Omental fat pad (tissue), 3 donors: ENCODE measurements at regions not wholly inside any gene's neighbourhood (a gene's known extent, or its start where the extent isn't known, plus 50 kb on each side); places are given as distances from the start of the nearest gene placed in this dataset.

ENCODE experiments used
- ATAC-seq: fragments of 150-250 bp; one replicate; pipeline ENCODE4 v1.9.1; 2016; ENCODE audit warnings: mild to moderate bottlenecking, moderate library complexity; ENCODE audit not compliant: low FRiP score
- DNase-seq: peaks from one replicate; pipeline ENCODE4 v3.0.0-alpha.2; 2019; ENCODE audit warnings: low spot score
- TF ChIP-seq, protein P1 (sequence below), 3 donors: fragments of 450-650 bp; IDR thresholded peaks; one replicate each; pipeline ENCODE4 v1.5.1; 2016 to 2017; ENCODE audit warnings: antibody characterized with exemption in 3 of 3, mild to moderate bottlenecking in 3 of 3, moderate library complexity in 2 of 3

DNA sequence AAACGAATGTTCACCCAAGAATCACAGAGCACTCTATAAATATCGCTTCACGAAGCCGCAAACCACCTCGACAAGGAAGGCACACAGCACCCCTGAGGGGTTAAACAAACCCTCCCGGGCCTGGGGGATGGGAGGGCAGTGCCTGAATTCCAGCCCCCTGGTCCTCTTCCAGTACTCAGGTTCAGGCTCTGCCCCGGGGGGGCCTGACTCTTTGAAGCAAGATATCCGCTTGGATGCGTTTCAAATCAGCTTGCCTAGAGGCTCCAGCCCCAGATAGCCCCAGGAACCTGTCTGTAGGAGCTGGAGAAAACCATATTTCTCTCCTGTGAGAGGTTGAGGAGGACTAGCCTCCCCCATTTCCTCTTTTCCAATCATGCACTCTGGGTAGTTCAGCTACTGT, 194.7 kb downstream of the WNT5A start:
- TF ChIP-seq, protein P1, sequence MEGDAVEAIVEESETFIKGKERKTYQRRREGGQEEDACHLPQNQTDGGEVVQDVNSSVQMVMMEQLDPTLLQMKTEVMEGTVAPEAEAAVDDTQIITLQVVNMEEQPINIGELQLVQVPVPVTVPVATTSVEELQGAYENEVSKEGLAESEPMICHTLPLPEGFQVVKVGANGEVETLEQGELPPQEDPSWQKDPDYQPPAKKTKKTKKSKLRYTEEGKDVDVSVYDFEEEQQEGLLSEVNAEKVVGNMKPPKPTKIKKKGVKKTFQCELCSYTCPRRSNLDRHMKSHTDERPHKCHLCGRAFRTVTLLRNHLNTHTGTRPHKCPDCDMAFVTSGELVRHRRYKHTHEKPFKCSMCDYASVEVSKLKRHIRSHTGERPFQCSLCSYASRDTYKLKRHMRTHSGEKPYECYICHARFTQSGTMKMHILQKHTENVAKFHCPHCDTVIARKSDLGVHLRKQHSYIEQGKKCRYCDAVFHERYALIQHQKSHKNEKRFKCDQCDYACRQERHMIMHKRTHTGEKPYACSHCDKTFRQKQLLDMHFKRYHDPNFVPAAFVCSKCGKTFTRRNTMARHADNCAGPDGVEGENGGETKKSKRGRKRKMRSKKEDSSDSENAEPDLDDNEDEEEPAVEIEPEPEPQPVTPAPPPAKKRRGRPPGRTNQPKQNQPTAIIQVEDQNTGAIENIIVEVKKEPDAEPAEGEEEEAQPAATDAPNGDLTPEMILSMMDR (IDR thresholded peaks at IDR 0.05) = no peak
- DNase-seq (no peak), ATAC-seq (no peak)

DNA sequence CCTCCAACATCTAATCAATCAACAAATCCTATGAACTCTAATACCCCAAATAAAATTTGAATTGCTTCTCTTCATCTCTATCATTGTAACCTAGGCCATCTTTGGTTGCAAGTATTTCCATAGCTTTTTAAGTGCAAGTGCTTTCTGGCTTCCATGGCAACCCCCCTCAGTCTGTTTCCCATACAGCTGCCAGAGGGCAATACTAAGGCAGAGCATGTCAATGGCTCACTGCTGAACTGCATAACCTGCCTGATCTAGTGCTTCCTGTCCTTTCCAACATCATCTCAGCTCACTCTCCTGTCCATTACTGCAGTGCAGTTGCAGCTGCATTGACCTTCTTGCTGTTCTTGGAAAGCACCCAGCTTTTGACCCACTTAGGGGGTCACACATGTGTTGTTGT, 198.4 kb downstream of the WNT5A start:
- DNase-seq = no peak
- TF ChIP-seq, protein P1 (IDR thresholded peaks at IDR 0.05) = no peak
- ATAC-seq = no peak

DNA sequence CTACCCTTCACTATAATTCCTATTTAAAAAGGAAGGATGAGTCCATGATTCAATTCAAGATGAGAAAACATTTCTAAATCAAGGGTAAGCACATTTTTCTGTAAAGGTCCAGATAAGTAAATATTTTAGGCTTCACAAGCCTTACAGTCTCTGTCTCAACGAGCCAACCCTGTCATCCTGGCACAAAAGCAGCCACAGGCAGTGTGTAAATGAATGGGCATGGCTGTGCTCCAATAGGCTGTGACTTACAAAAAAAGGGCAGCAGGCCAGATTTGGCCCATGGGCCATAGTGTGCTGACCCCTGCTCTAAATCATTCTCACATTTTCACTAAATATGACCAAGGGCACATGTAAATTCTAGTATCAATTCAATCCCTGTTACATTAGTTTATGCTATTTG, 200.4 kb downstream of the WNT5A start:
- TF ChIP-seq, protein P1 (IDR thresholded peaks at IDR 0.05) = no peak
- DNase-seq (no peak), ATAC-seq (no peak)

DNA sequence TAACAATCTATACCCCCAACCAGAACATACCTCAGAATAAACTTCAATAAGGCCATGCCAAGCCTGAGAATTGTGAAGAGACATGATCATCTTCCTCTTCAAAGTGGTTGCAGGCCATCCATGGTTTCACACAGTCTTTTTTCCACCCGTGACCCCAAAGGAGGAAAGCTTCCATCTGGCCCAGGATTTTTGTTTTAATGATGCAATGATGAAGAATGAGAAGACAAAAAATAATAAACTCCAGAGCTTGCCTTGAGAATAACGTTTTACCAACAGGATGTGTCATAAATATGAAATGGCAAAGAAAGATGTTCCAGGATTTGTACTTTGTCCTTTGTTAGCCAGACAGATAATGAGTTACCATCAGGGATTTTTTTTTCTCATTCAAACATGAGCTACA, 201.9 kb downstream of the WNT5A start:
- DNase-seq (no peak), ATAC-seq (no peak)
- TF ChIP-seq, protein P1 (IDR thresholded peaks at IDR 0.05) = no peak

DNA sequence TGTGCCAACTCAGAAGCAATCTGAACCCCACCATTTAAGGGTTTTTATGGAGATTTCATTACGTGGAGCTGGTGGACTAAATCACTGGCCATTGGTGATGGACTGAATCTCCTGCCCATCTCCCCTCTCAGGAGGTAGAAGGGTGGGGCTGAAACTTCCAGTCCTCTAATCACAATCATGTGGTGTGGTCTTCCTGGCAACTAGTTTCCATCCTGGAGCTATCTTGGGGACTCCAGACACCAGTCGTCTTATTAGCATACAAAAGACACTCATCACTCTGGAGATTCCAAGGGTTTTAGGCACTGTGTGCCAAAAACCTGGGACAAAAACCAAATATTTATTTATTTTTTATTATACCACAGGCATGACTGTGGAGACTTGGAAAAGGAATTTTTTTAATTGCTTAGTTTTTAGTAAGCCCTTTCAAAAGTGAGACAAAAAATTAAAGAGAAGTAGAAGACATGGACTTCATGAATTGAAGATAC, 203.6 kb downstream of the WNT5A start:
- TF ChIP-seq, protein P1 (IDR thresholded peaks at IDR 0.05) = no peak
- no peak for ATAC-seq
- no peak for DNase-seq

DNA sequence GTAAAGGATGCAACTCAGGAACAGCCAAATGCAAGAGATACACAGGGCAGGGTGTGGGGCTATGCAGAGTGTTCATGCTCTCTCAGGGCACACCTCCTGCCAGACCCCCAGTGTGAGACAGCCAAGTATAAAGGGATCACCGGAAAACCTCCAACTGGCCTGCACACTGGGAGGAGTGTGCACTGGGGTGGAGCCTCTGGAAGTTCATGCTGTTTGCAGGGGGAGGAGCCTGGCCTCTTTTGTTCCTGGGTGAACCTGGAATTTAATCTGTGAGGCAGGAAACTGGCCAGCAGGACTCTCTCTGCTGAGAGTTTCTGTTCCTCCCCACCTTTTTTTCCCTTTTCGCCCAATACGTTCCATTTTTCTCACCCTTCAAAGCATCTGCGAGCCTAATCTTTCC, 204.1 kb downstream of the WNT5A start:
- ATAC-seq = no peak
- no peak for DNase-seq
- TF ChIP-seq, protein P1 (IDR thresholded peaks at IDR 0.05) = no peak

DNA sequence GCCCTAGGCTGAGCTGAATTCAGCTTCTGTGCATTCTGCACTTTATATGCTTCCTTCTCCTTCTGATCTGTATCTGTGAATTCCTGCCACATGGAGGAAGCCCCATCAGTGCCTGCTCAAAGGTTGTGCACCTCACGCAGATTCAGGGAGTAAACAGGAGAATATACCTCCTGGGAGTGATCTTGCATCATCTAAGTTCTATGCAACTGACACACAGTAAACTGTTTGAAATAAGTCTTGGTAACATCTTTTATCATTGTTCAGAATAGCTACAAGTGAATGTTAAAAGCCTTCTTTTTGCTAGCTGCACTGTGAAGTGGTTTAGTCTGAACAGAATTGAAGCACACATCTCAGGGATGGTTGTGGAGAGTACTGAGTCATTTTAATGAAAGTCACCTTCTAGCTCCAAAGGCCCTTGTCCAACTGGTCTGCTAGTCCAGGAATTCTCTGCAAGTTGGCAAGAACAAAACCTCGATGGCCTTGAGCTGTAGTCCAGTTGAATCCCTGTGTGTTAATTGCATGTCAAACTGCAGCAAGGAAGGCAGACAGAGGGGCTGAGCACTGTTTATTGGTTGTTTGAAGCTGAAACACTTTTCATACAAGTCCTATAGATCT, 215.0 kb downstream of the WNT5A start:
- TF ChIP-seq, protein P1 (IDR thresholded peaks at IDR 0.05) = no peak
- DNase-seq = no peak
- ATAC-seq = no peak
